Esophagus squamous epithelium (tissue), 5 donors: ENCODE measurements at regions not wholly inside any gene's neighbourhood (a gene's known extent, or its start where the extent isn't known, plus 50 kb on each side); places are given as distances from the start of the nearest gene placed in this dataset.

Source experiments
- DNase-seq: peaks from one replicate; lab custom pipeline; 2025; lab: John Stamatoyannopoulos, UW
- H3K27ac ChIP-seq, 4 donors: fragments of 200-600 bp; sonication (generic); one replicate each; pipeline ENCODE4 v1.5.1; 2016 to 2019; ENCODE audit warnings: mild to moderate bottlenecking in 1 of 4
- H3K27me3 ChIP-seq, 4 donors: fragments of 200-600 bp; sonication (generic); 1 replicate in 3 of 4; 2 replicates in 1 of 4; pipeline versions ENCODE4 v1.5.1 to v1.6.0; 2017 to 2021; ENCODE audit warnings: antibody characterized with exemption in 1 of 4
- H3K36me3 ChIP-seq, 3 donors: fragments of 200-600 bp; sonication (generic); one replicate each; pipeline ENCODE4 v1.5.1; 2016 to 2019
- H3K4me1 ChIP-seq, 3 donors: fragments of 200-600 bp; sonication (generic); one replicate each; pipeline ENCODE4 v1.5.1; 2017 to 2019
- H3K4me3 ChIP-seq, 4 donors: fragments of 200-600 bp; sonication (generic); 1 replicate in 3 of 4; 2 replicates in 1 of 4; pipeline ENCODE4 v1.5.1; 2016 to 2019; ENCODE audit warnings: mild to moderate bottlenecking in 2 of 4, moderate library complexity in 1 of 4
- H3K9me3 ChIP-seq, 3 donors: fragments of 200-600 bp; sonication (generic); one replicate each; pipeline ENCODE4 v1.5.1; 2016 to 2019
- CTCF ChIP-seq, 6 experiments: fragments of 450-650 bp in 4 of 6; fragments of 200-600 bp in 2 of 6; sonication (generic) in 2 of 6; IDR thresholded peaks; one replicate each; pipeline ENCODE4 v1.5.1; 2016 to 2019; ENCODE audit warnings: antibody characterized with exemption in 6 of 6, mild to moderate bottlenecking in 4 of 6, moderate library complexity in 4 of 6
- POLR2A ChIP-seq, 4 donors: fragments of 450-650 bp; IDR thresholded peaks; one replicate each; pipeline ENCODE4 v1.6.1; 2017; ENCODE audit warnings: antibody characterized with exemption in 4 of 4, mild to moderate bottlenecking in 4 of 4, moderate library complexity in 3 of 4
- WGBS, 2 donors: methylation state at CpG; one replicate each; pipeline ENCODE4 v1.1.5; 2018; 5-methylcytosine and 5-hydroxymethylcytosine counted together
- intact Hi-C: fragments of 100-400 bp; cut with DNase I; formaldehyde crosslinking; loops from one replicate; pipeline ENCODE4 v1.15.0; 2022
- donor health status: DM: yes; HTN: yes; CAD: no.

GRCh38 chr6:19665613-19665909 lies 171.6 kb upstream of the ID4 start:
- H3K27ac ChIP-seq: no peak overlapping the region
- H3K27me3 ChIP-seq: no peaks in the 10 kb centered on the region
- H3K4me1 ChIP-seq: peaks cover 0 to 14% (median 6%) of the 10 kb centered on the region in 3 donors
- H3K9me3 ChIP-seq: no peaks in the 10 kb centered on the region
- intact Hi-C loops: no loop called here
- DNase-seq: no peak
- no peak for TF ChIP-seq POLR2A (IDR thresholded peaks at IDR 0.05)
- no peak for TF ChIP-seq CTCF (IDR thresholded peaks at IDR 0.05)
- H3K36me3 ChIP-seq: no peaks in the 10 kb centered on the region
- WGBS, 2 donors: 17 to 35% methylated on average over 1 of the region's 1 CpG
- H3K4me3 ChIP-seq: no peak overlapping the region

GRCh38 chr6:19668710-19669109 lies 168.5 kb upstream of the ID4 start:
- H3K4me3 ChIP-seq: no peak overlapping the region
- no peak for TF ChIP-seq CTCF (IDR thresholded peaks at IDR 0.05)
- no peaks in the 10 kb centered on the region for H3K9me3 ChIP-seq
- no peaks in the 10 kb centered on the region for H3K36me3 ChIP-seq
- no peaks in the 10 kb centered on the region for H3K27me3 ChIP-seq
- peaks cover 0 to 14% (median 6%) of the 10 kb centered on the region in 3 donors for H3K4me1 ChIP-seq
- H3K27ac ChIP-seq: no peak overlapping the region
- intact Hi-C loops: no loop called here
- DNase-seq: no peak

- H3K27me3 ChIP-seq: no peaks in the 10 kb centered on the region
- intact Hi-C loops: no loop called here
- H3K9me3 ChIP-seq: no peaks in the 10 kb centered on the region
- no peak overlapping the region for H3K4me3 ChIP-seq
- no peaks in the 10 kb centered on the region for H3K36me3 ChIP-seq
- TF ChIP-seq POLR2A (IDR thresholded peaks at IDR 0.05) (no peak), CTCF (IDR thresholded peaks at IDR 0.05) (no peak)
- no peak overlapping the region for H3K27ac ChIP-seq
- DNase-seq: no peak
- peaks cover 0 to 14% (median 6%) of the 10 kb centered on the region in 3 donors for H3K4me1 ChIP-seq
Observed at GRCh38 chr6:19669206-19669605, 168.0 kb upstream of the ID4 start.

DNA sequence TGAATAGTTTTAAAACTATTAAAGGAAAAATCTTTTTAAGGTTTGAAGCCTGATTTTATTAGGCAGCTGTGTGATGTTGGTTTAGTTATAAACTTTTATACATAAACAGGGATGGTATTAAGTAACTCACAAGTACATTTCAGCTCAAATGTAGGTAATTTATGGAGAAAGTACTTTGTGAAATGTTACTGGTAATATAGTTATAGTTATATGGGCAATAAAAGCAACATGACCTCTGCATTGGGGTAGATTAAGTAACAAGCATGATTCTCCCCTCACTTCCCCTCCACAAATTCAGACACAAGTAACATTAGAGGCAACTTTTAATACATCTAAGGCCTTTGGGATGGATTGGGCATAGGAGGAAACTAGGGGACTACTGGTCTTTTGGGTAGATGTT lies 154.3 kb upstream of the ID4 start:
- DNase-seq: no peak
- no peak overlapping the region for H3K4me3 ChIP-seq
- no peak for TF ChIP-seq CTCF (IDR thresholded peaks at IDR 0.05)
- H3K9me3 ChIP-seq: no peaks in the 10 kb centered on the region
- no peaks in the 10 kb centered on the region for H3K27me3 ChIP-seq
- H3K27ac ChIP-seq: no peak overlapping the region
- intact Hi-C loops: no loop called here
- H3K36me3 ChIP-seq: no peaks in the 10 kb centered on the region
- no peaks in the 10 kb centered on the region for H3K4me1 ChIP-seq

DNA sequence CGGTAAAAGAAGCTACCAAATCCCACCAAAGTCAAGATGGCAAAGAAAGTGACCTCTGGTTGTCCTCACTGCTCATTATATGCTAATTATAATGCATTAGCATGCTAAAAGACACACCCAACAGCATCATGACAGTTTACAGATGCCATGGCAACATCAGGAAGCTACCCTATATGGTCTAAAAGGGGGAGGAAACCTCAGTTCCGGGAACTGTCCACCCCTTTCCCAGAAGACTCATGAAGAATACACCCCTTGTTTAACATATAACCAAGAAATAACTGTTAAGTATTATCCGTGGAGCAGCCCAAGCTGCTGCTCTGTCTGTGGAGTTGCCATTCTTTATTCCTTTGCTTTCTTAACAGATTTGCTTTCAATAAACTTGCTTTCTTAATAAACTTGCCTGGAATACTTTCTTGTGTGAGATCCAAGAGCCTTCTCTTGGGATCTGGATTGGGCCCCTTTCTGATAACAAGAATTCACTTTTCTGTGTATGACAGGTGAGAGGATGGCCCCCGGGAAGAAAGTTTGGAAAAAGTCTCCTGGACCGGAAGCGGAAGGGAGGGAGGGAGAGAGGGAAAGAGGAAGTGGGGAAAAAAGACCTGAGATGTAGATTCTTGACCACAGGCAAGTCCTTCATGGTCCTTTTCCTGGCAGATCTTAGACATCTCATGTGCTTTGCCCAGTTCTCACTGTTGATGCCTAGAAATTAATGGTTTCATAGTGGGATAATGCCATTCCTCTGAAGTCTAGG lies 146.7 kb upstream of the ID4 start:
- WGBS, 2 donors: 64 to 71% methylated on average over 6 of the region's 6 CpGs
- H3K27ac ChIP-seq: no peak overlapping the region
- H3K9me3 ChIP-seq: no peaks in the 10 kb centered on the region
- DNase-seq: no peak
- no peak overlapping the region for H3K4me3 ChIP-seq
- no peak for TF ChIP-seq POLR2A (IDR thresholded peaks at IDR 0.05)
- no peak for TF ChIP-seq CTCF (IDR thresholded peaks at IDR 0.05)
- H3K36me3 ChIP-seq: no peaks in the 10 kb centered on the region
- peaks cover 0 to 17% (median 0%) of the 10 kb centered on the region in 3 donors for H3K4me1 ChIP-seq
- H3K27me3 ChIP-seq: peaks cover 0 to 22% (median 0%) of the 10 kb centered on the region in 4 donors
- intact Hi-C loops: no loop called here
